GM04503 (cell line): ENCODE measurements at regions not wholly inside any gene's neighbourhood (a gene's known extent, or its start where the extent isn't known, plus 50 kb on each side); places are given as distances from the start of the nearest gene placed in this dataset.
A peak's percentile ranks its signal among the peaks of the same experiment; 100 is the strongest.

ENCODE experiments used
- DNase-seq: peaks from one replicate; pipeline ENCODE4 v3.0.0-alpha.2; 2012; ENCODE audit warnings: low read depth

GRCh38 chr2:29974086-29974485 is 52.7 kb upstream of the ALK start:
- no peak for DNase-seq

- DNase-seq = no peak
These were observed 55.9 kb upstream of the ALK start for GRCh38 chr2:29977284-29977683.

- DNase-seq = no peak
These were observed 60.0 kb upstream of the ALK start for GRCh38 chr2:29981402-29981801.

GRCh38 chr2:29983308-29983707 is 61.9 kb upstream of the ALK start:
- no peak for DNase-seq

GRCh38 chr2:29987146-29987545 is 65.8 kb upstream of the ALK start:
- no peak for DNase-seq

- DNase-seq = no peak
These were observed 68.7 kb upstream of the ALK start for GRCh38 chr2:29990129-29990528.

GRCh38 chr2:29991086-29991485 is 69.7 kb upstream of the ALK start:
- DNase-seq = no peak

- DNase-seq = no peak
These were observed 73.9 kb upstream of the ALK start for GRCh38 chr2:29995241-29995640.

GRCh38 chr2:30003128-30003527 is 81.7 kb upstream of the ALK start:
- DNase-seq = no peak

- no peak for DNase-seq
These were observed 101.2 kb upstream of the ALK start for GRCh38 chr2:30022444-30023071.

GRCh38 chr2:30024281-30024680 is 102.9 kb upstream of the ALK start:
- no peak for DNase-seq

GRCh38 chr2:30026091-30027055 is 105.0 kb upstream of the ALK start:
- DNase-seq = peak; percentile 17

- no peak for DNase-seq
These were observed 108.4 kb upstream of the ALK start for GRCh38 chr2:30029804-30030203.

- DNase-seq = no peak
These were observed 109.0 kb upstream of the ALK start for GRCh38 chr2:30030361-30030760.

- DNase-seq = no peak
These were observed 109.8 kb upstream of the ALK start for GRCh38 chr2:30031184-30031583.

- DNase-seq = no peak
These were observed 112.6 kb upstream of the YPEL5 start for GRCh38 chr2:30034052-30034775.

- DNase-seq = no peak
These were observed 109.8 kb upstream of the YPEL5 start for GRCh38 chr2:30037016-30037415.

- DNase-seq = no peak
These were observed 108.4 kb upstream of the YPEL5 start for GRCh38 chr2:30038419-30038818.

- no peak for DNase-seq
These were observed 107.7 kb upstream of the YPEL5 start for GRCh38 chr2:30039101-30039500.

- DNase-seq = no peak
These were observed 106.7 kb upstream of the YPEL5 start for GRCh38 chr2:30040147-30040546.

GRCh38 chr2:30041884-30042283 is 104.9 kb upstream of the YPEL5 start:
- no peak for DNase-seq

- no peak for DNase-seq
These were observed 100.4 kb upstream of the YPEL5 start for GRCh38 chr2:30046396-30046795.

- DNase-seq = no peak
These were observed 99.8 kb upstream of the YPEL5 start for GRCh38 chr2:30046979-30047378.
